HG03060 (cell line): ENCODE measurements at regions not wholly inside any gene's neighbourhood (a gene's known extent, or its start where the extent isn't known, plus 50 kb on each side); places are given as distances from the start of the nearest gene placed in this dataset.
"Not testable (repeated sequence)": the region's sequence is repeated elsewhere in the genome, so short reads cannot be mapped to it uniquely, and the experiment has no call there.

Source experiments
- ATAC-seq: cut with Tn5 transposase; IDR thresholded peaks from one replicate; pipeline ENCODE4 v1.9.1; 2021; ENCODE audit warnings: low read depth, moderate number of reproducible peaks; ENCODE audit not compliant: unreplicated experiment

- ATAC-seq = no peak
Observed at GRCh38 chr3:59513570-59513969, 463.7 kb upstream of the CFAP20DC start.

- ATAC-seq = no peak
Observed at GRCh38 chr3:59512066-59512465, 462.2 kb upstream of the CFAP20DC start.

- no peak for ATAC-seq
Observed at GRCh38 chr3:59510576-59510975, 460.8 kb upstream of the CFAP20DC start.

GRCh38 chr3:59508273-59508672, 458.4 kb upstream of the CFAP20DC start:
- no peak for ATAC-seq

- ATAC-seq = no peak
Observed at GRCh38 chr3:59506191-59506590, 456.4 kb upstream of the CFAP20DC start.

GRCh38 chr3:59503441-59503840, 453.6 kb upstream of the CFAP20DC start:
- ATAC-seq = no peak

- ATAC-seq = no peak
Observed at GRCh38 chr3:59502806-59503205, 453.0 kb upstream of the CFAP20DC start.

- ATAC-seq = no peak
Observed at GRCh38 chr3:59499954-59500353, 450.1 kb upstream of the CFAP20DC start.

- no peak for ATAC-seq
Observed at GRCh38 chr3:59499000-59499399, 449.2 kb upstream of the CFAP20DC start.

- no peak for ATAC-seq
Observed at GRCh38 chr3:59496250-59496649, 446.4 kb upstream of the CFAP20DC start.

- ATAC-seq = not testable (repeated sequence)
Observed at GRCh38 chr3:59494969-59495368, 445.1 kb upstream of the CFAP20DC start.

- no peak for ATAC-seq
Observed at GRCh38 chr3:59486520-59486919, 436.7 kb upstream of the CFAP20DC start.

GRCh38 chr3:59483191-59483590, 433.4 kb upstream of the CFAP20DC start:
- no peak for ATAC-seq

GRCh38 chr3:59482684-59483083, 432.9 kb upstream of the CFAP20DC start:
- ATAC-seq = no peak

GRCh38 chr3:59481776-59482400, 432.1 kb upstream of the CFAP20DC start:
- no peak for ATAC-seq

- no peak for ATAC-seq
Observed at GRCh38 chr3:59480486-59480995, 430.7 kb upstream of the CFAP20DC start.

- no peak for ATAC-seq
Observed at GRCh38 chr3:59473636-59474035, 423.8 kb upstream of the CFAP20DC start.

- no peak for ATAC-seq
Observed at GRCh38 chr3:59472541-59472940, 422.7 kb upstream of the CFAP20DC start.

GRCh38 chr3:59469948-59470723, 420.3 kb upstream of the CFAP20DC start:
- no peak for ATAC-seq

GRCh38 chr3:59467476-59467875, 417.7 kb upstream of the CFAP20DC start:
- no peak for ATAC-seq

- ATAC-seq = no peak
Observed at GRCh38 chr3:59464187-59464586, 414.4 kb upstream of the CFAP20DC start.

GRCh38 chr3:59463253-59463652, 413.4 kb upstream of the CFAP20DC start:
- ATAC-seq = no peak
